ENCODE measurements at regions not wholly inside any gene's neighbourhood (a gene's known extent, or its start where the extent isn't known, plus 50 kb on each side); places are given as distances from the start of the nearest gene placed in this dataset.

- in situ Hi-C loops (cut with HindIII; ENCODE audit: low pct_unique_long_range_greater_than_20kb, low sequenced_read_pairs): no loop called here
- intact Hi-C loops (cut with micrococcal nuclease; ENCODE audit: unreplicated experiment): no loop called here
- no peaks in the 10 kb centered on the region for H3K27me3 ChIP-seq (ENCODE audit: control insufficient read depth, insufficient read depth, low read length)
- TF ChIP-seq POLR2AphosphoS5 (IDR thresholded peaks at IDR 0.05; ENCODE audit: low read depth, low read length): no peak
- H3K4me3 ChIP-seq (ENCODE audit: low read depth in 2 of 2, low read length in 2 of 2): no peak overlapping the region
- BruUV-seq (replicated peaks): no TSS peak
- no peak for ATAC-seq
- no peaks in the 10 kb centered on the region for H3K36me3 ChIP-seq (ENCODE audit: control insufficient read depth, insufficient read depth, low read length)
- POLR2A ChIA-PET: no interaction called here
- H3K27ac ChIP-seq (ENCODE audit: low read length): no peak overlapping the region
- H3K4me1 ChIP-seq (ENCODE audit: control insufficient read depth, insufficient read depth, low read length): no peaks in the 10 kb centered on the region
- DNase-seq (ENCODE audit: low read depth, low spot score): no peak
- CTCF ChIA-PET: no interaction called here
- H3K9me3 ChIP-seq (ENCODE audit: control insufficient read depth, insufficient read depth, low read depth, low read length): no peaks in the 10 kb centered on the region
Observed at GRCh38 chr18:47490882-47491281, 239.4 kb upstream of the SKOR2 start.

- no peak overlapping the region for H3K4me3 ChIP-seq (ENCODE audit: low read depth in 2 of 2, low read length in 2 of 2)
- DNase-seq (ENCODE audit: low read depth, low spot score) (no peak), ATAC-seq (no peak)
- no peaks in the 10 kb centered on the region for H3K9me3 ChIP-seq (ENCODE audit: control insufficient read depth, insufficient read depth, low read depth, low read length)
- no TSS peak for BruUV-seq (replicated peaks)
- H3K27me3 ChIP-seq (ENCODE audit: control insufficient read depth, insufficient read depth, low read length): peaks cover 4% of the 10 kb centered on the region; the same call in 1 of the 2 replicates
- no peak overlapping the region for H3K27ac ChIP-seq (ENCODE audit: low read length)
- TF ChIP-seq CTCF (IDR thresholded peaks at IDR 0.05): no peak
- no peak for TF ChIP-seq POLR2AphosphoS5 (IDR thresholded peaks at IDR 0.05; ENCODE audit: low read depth, low read length)
- no peak for TF ChIP-seq SIN3A (IDR thresholded peaks at IDR 0.05; ENCODE audit: borderline replicate concordance, insufficient read depth, low read depth, low read length)
- no peak for TF ChIP-seq REST (IDR thresholded peaks at IDR 0.05; ENCODE audit: insufficient read depth in 1 of 2, low read depth in 2 of 2, low read length in 1 of 2)
- TF ChIP-seq TCF7L2 (IDR thresholded peaks at IDR 0.05; ENCODE audit: low read depth, low read length): no peak
- CTCF ChIA-PET: no interaction called here
- in situ Hi-C loops (cut with HindIII; ENCODE audit: low pct_unique_long_range_greater_than_20kb, low sequenced_read_pairs) (no loop called here), intact Hi-C loops (cut with micrococcal nuclease; ENCODE audit: unreplicated experiment) (no loop called here)
- POLR2A ChIA-PET: no interaction called here
- no peaks in the 10 kb centered on the region for H3K36me3 ChIP-seq (ENCODE audit: control insufficient read depth, insufficient read depth, low read length)
- no peaks in the 10 kb centered on the region for H3K4me1 ChIP-seq (ENCODE audit: control insufficient read depth, insufficient read depth, low read length)
Observed at GRCh38 chr18:47485221-47485797, 233.8 kb upstream of the SKOR2 start.

- in situ Hi-C loops (cut with HindIII; ENCODE audit: low pct_unique_long_range_greater_than_20kb, low sequenced_read_pairs) (no loop called here), intact Hi-C loops (cut with micrococcal nuclease; ENCODE audit: unreplicated experiment) (no loop called here)
- Histone ChIP-seq H3K27me3 (ENCODE audit: control insufficient read depth, insufficient read depth, low read length) (peaks cover 4% of the 10 kb centered on the region; the same call in 1 of the 2 replicates), H3K36me3 (ENCODE audit: control insufficient read depth, insufficient read depth, low read length) (no peaks in the 10 kb centered on the region), H3K9me3 (ENCODE audit: control insufficient read depth, insufficient read depth, low read depth, low read length) (no peaks in the 10 kb centered on the region), H3K4me1 (ENCODE audit: control insufficient read depth, insufficient read depth, low read length) (no peaks in the 10 kb centered on the region), H3K4me3 (ENCODE audit: low read depth in 2 of 2, low read length in 2 of 2) (no peak overlapping the region), H3K27ac (ENCODE audit: low read length) (no peak overlapping the region)
- ATAC-seq (no peak), DNase-seq (ENCODE audit: low read depth, low spot score) (no peak)
- no TSS peak for BruUV-seq (replicated peaks)
- TF ChIP-seq SIN3A (IDR thresholded peaks at IDR 0.05; ENCODE audit: borderline replicate concordance, insufficient read depth, low read depth, low read length) (no peak), POLR2AphosphoS5 (IDR thresholded peaks at IDR 0.05; ENCODE audit: low read depth, low read length) (no peak), REST (IDR thresholded peaks at IDR 0.05; ENCODE audit: insufficient read depth in 1 of 2, low read depth in 2 of 2, low read length in 1 of 2) (no peak), TCF7L2 (IDR thresholded peaks at IDR 0.05; ENCODE audit: low read depth, low read length) (no peak), CTCF (IDR thresholded peaks at IDR 0.05) (no peak)
- POLR2A ChIA-PET: no interaction called here
- CTCF ChIA-PET: no interaction called here
Observed at GRCh38 chr18:47484068-47484467, 232.6 kb upstream of the SKOR2 start.

Data from Panc1 (cell line).